SK-N-SH treated with all-trans-retinoic acid at 6 μM for 48 hours (cell line): ENCODE measurements at regions not wholly inside any gene's neighbourhood (a gene's known extent, or its start where the extent isn't known, plus 50 kb on each side); places are given as distances from the start of the nearest gene placed in this dataset.

Source experiments
- ARNTL ChIP-seq: fragments of 450-650 bp; formaldehyde crosslinking; IDR thresholded peaks from 2 replicates; pipeline ENCODE4 v1.5.0; 2020; ENCODE audit warnings: low read depth, mild to moderate bottlenecking, moderate library complexity, borderline replicate concordance
- ESRRG ChIP-seq: fragments of 250-450 bp; sonication (Bioruptor Pico); IDR thresholded peaks from 2 replicates; pipeline ENCODE4 v1.6.1; 2021; ENCODE audit warnings: mild to moderate bottlenecking
- ISL1 ChIP-seq: fragments of 250-450 bp; sonication (Bioruptor Pico); IDR thresholded peaks from 2 replicates; pipeline ENCODE4 v2.1.2; 2022; ENCODE audit warnings: mild to moderate bottlenecking, moderate library complexity
- RARB ChIP-seq: fragments of 250-450 bp; sonication (Bioruptor Pico); IDR thresholded peaks from 2 replicates; pipeline ENCODE4 v1.8.0; 2021; ENCODE audit warnings: mild to moderate bottlenecking, moderate library complexity
- TCF4 ChIP-seq: fragments of 250-450 bp; sonication (Bioruptor Pico); IDR thresholded peaks from 2 replicates; pipeline ENCODE4 v1.8.0; 2021; ENCODE audit warnings: mild to moderate bottlenecking, moderate library complexity, borderline replicate concordance
- TOX ChIP-seq: fragments of 250-450 bp; sonication (Bioruptor Pico); IDR thresholded peaks from 2 replicates; pipeline ENCODE4 v1.8.0; 2021; ENCODE audit warnings: mild to moderate bottlenecking, moderate library complexity, borderline replicate concordance
- ZFP3 ChIP-seq: fragments of 250-450 bp; sonication (Bioruptor Pico); IDR thresholded peaks from 2 replicates; pipeline ENCODE4 v1.5.0; 2020; ENCODE audit warnings: mild to moderate bottlenecking, moderate library complexity
- ZFP30 ChIP-seq: fragments of 450-650 bp; formaldehyde crosslinking; IDR thresholded peaks from 2 replicates; pipeline ENCODE4 v1.5.0; 2022; ENCODE audit warnings: mild to moderate bottlenecking, moderate library complexity
- ZNF565 ChIP-seq: fragments of 450-650 bp; formaldehyde crosslinking; conservative IDR thresholded peaks from 2 replicates; pipeline ENCODE4 v1.5.0; 2020; ENCODE audit warnings: low read depth, mild to moderate bottlenecking, moderate library complexity
- ZNF70 ChIP-seq: fragments of 450-650 bp; formaldehyde crosslinking; IDR thresholded peaks from 2 replicates; pipeline ENCODE4 v1.5.0; 2020; ENCODE audit warnings: mild to moderate bottlenecking, moderate library complexity
- ZNF8 ChIP-seq: fragments of 450-650 bp; formaldehyde crosslinking; IDR thresholded peaks from 2 replicates; pipeline ENCODE4 v1.5.0; 2020; ENCODE audit warnings: mild to moderate bottlenecking, moderate library complexity
- TF ChIP-seq, protein P1 (sequence below): fragments of 250-450 bp; sonication (Bioruptor Pico); IDR thresholded peaks from 2 replicates; pipeline ENCODE4 v1.5.1; 2020; ENCODE audit warnings: low read depth, mild to moderate bottlenecking, moderate library complexity
- TF ChIP-seq, protein P2 (sequence below): fragments of 250-450 bp; sonication (Bioruptor Pico); IDR thresholded peaks from 2 replicates; pipeline ENCODE4 v1.8.0; 2021; ENCODE audit warnings: low read depth, mild to moderate bottlenecking, moderate library complexity, borderline replicate concordance

DNA sequence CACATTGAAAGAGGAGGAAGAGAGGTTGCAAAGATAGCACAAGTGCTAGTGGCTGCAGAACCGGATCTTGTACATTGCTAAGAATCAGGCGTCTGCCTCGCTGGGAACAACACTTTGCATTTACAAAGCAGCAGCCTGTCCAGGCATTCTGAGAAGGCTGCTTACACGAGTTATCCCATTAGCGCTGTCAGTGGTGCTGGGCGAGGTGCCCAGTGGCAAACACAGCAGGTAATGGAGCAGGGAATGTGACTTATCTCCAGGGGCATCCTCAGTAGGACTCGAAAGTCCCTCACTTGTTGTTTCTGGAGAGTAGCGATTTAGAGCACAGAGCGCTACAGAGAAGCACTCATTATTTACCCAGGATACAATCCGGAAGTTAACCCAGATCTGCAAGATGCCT, 209.6 kb downstream of the OLFM4 start:
- no peak for TF ChIP-seq ZNF8 (CRISPR knock-in tag)
- TF ChIP-seq, protein P1, sequence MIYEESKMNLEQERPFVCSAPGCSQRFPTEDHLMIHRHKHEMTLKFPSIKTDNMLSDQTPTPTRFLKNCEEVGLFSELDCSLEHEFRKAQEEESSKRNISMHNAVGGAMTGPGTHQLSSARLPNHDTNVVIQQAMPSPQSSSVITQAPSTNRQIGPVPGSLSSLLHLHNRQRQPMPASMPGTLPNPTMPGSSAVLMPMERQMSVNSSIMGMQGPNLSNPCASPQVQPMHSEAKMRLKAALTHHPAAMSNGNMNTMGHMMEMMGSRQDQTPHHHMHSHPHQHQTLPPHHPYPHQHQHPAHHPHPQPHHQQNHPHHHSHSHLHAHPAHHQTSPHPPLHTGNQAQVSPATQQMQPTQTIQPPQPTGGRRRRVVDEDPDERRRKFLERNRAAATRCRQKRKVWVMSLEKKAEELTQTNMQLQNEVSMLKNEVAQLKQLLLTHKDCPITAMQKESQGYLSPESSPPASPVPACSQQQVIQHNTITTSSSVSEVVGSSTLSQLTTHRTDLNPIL (CRISPR knock-in tag) = no peak
- TF ChIP-seq TCF4 (CRISPR knock-in tag) = no peak
- TF ChIP-seq ZNF70 = no peak
- no peak for TF ChIP-seq ISL1 (CRISPR knock-in tag)
- TF ChIP-seq ARNTL (CRISPR knock-in tag) = no peak
- no peak for TF ChIP-seq RARB (CRISPR knock-in tag)
- TF ChIP-seq TOX (CRISPR knock-in tag) = no peak
- no peak for TF ChIP-seq ZFP3 (CRISPR knock-in tag)
- TF ChIP-seq ZFP30 (CRISPR knock-in tag) = no peak
- TF ChIP-seq ZNF565 (CRISPR knock-in tag) = no peak
- TF ChIP-seq, protein P2, sequence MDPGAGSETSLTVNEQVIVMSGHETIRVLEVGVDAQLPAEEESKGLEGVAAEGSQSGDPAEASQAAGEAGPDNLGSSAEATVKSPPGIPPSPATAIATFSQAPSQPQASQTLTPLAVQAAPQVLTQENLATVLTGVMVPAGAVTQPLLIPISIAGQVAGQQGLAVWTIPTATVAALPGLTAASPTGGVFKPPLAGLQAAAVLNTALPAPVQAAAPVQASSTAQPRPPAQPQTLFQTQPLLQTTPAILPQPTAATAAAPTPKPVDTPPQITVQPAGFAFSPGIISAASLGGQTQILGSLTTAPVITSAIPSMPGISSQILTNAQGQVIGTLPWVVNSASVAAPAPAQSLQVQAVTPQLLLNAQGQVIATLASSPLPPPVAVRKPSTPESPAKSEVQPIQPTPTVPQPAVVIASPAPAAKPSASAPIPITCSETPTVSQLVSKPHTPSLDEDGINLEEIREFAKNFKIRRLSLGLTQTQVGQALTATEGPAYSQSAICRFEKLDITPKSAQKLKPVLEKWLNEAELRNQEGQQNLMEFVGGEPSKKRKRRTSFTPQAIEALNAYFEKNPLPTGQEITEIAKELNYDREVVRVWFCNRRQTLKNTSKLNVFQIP (CRISPR knock-in tag) = no peak
- no peak for TF ChIP-seq ESRRG
